ENCODE measurements at regions not wholly inside any gene's neighbourhood (a gene's known extent, or its start where the extent isn't known, plus 50 kb on each side); places are given as distances from the start of the nearest gene placed in this dataset.

- TF ChIP-seq REST (IDR thresholded peaks at IDR 0.05; ENCODE audit: borderline replicate concordance) (peak; percentile 83; the same call in 1 of the 2 replicates), REST (CRISPR knock-in tag; IDR thresholded peaks at IDR 0.05; ENCODE audit: low read depth) (no peak), DEAF1 (CRISPR knock-in tag; IDR thresholded peaks at IDR 0.05) (peak; percentile 74), HDAC8 (tag; IDR thresholded peaks at IDR 0.05) (no peak), CEBPG (CRISPR knock-in tag; IDR thresholded peaks at IDR 0.05) (no peak), CEBPG (tag; conservative IDR thresholded peaks at IDR 0.05 in 1 of 2, IDR thresholded peaks at IDR 0.05 in 1 of 2) (peak in 1 of 2 experiments; percentile 40; a peak in 1 of 4 replicates), ZSCAN32 (CRISPR knock-in tag; IDR thresholded peaks at IDR 0.05) (no peak)
These were observed 51.0 kb upstream of the PRSS23 start (continued) for GRCh38 chr11:86749376-86749775.

Measured in K562 (cell line).